OCI-LY7 (cell line): ENCODE measurements at regions not wholly inside any gene's neighbourhood (a gene's known extent, or its start where the extent isn't known, plus 50 kb on each side); places are given as distances from the start of the nearest gene placed in this dataset.

ENCODE experiments used
- BruUV-seq: library from RNA; stranded (reverse); fragments of 400-500 nt; replicated peaks from 2 replicates; lab custom pipeline; 2021; lab: Mats Ljungman, UMichigan
- CTCF ChIA-PET: fragments of 300-600 bp; sonication (Branson Sonifier 250); formaldehyde crosslinking; loops from one replicate; lab custom pipeline; 2022; ENCODE audit warnings: antibody characterized with exemption; ENCODE audit not compliant: unreplicated experiment; lab: Charles Lee
- POLR2A ChIA-PET: fragments of 300-600 bp; sonication (Branson Sonifier 250); formaldehyde crosslinking; loops from one replicate; lab custom pipeline; 2022; ENCODE audit warnings: antibody characterized with exemption; lab: Charles Lee
- DNase-seq: peaks from one replicate; pipeline ENCODE4 v3.0.0-alpha.2; 2015; ENCODE audit warnings: low spot score
- H2AFZ ChIP-seq: fragments of 200-600 bp; sonication (generic), shearing (Covaris generic); 2 replicates; pipeline ENCODE4 v1.6.1; 2014; ENCODE audit warnings: mild to moderate bottlenecking, antibody characterized with exemption, low read length, moderate library complexity
- H3K27ac ChIP-seq: fragments of 200-600 bp; sonication (generic); 2 replicates; pipeline ENCODE4 v1.5.1; 2014; ENCODE audit warnings: mixed run types, low read depth, mild to moderate bottlenecking, moderate library complexity, low read length, inconsistent platforms; ENCODE audit not compliant: poor library complexity, severe bottlenecking
- H3K36me3 ChIP-seq: fragments of 200-600 bp; sonication (generic); 2 replicates; pipeline ENCODE4 v1.6.1; 2014; ENCODE audit warnings: mild to moderate bottlenecking, antibody characterized with exemption, low read length, moderate library complexity, mixed read lengths; ENCODE audit not compliant: insufficient read depth
- H3K4me1 ChIP-seq: fragments of 200-600 bp; sonication (generic); 2 replicates; pipeline ENCODE4 v1.5.1; 2014; ENCODE audit warnings: mild to moderate bottlenecking, low read length; ENCODE audit not compliant: insufficient read depth, poor library complexity, severe bottlenecking
- H3K4me2 ChIP-seq: fragments of 200-600 bp; sonication (generic); 2 replicates; pipeline ENCODE4 v1.6.1; 2014; ENCODE audit warnings: mild to moderate bottlenecking, low read length
- H3K4me3 ChIP-seq: fragments of 200-600 bp; sonication (generic); 2 replicates; pipeline ENCODE4 v1.5.1; 2014; ENCODE audit warnings: mild to moderate bottlenecking, low read depth, low read length; ENCODE audit not compliant: poor library complexity, severe bottlenecking
- H3K79me2 ChIP-seq: fragments of 200-600 bp; sonication (generic); 2 replicates; pipeline ENCODE4 v1.6.1; 2016; ENCODE audit warnings: low read depth, mild to moderate bottlenecking, low read length, moderate library complexity, mixed read lengths; ENCODE audit not compliant: insufficient read depth
- H3K9me2 ChIP-seq: fragments of 200-600 bp; sonication (generic); 2 replicates; pipeline ENCODE4 v1.6.1; 2016; ENCODE audit warnings: mild to moderate bottlenecking, low read length, mixed read lengths; ENCODE audit not compliant: insufficient read depth
- H3K9me3 ChIP-seq: fragments of 200-600 bp; sonication (generic); 2 replicates; pipeline ENCODE4 v1.6.1; 2014; ENCODE audit warnings: mild to moderate bottlenecking, mixed run types, low read length, mixed read lengths
- H4K20me1 ChIP-seq: fragments of 200-600 bp; sonication (generic); 2 replicates; pipeline ENCODE4 v1.6.1; 2014; ENCODE audit warnings: mild to moderate bottlenecking, antibody characterized with exemption, low read length, moderate library complexity, mixed read lengths; ENCODE audit not compliant: insufficient read depth
- CTCF ChIP-seq: fragments of 200-600 bp; sonication (generic); conservative IDR thresholded peaks from 2 replicates; pipeline ENCODE4 v1.5.1; 2014; ENCODE audit warnings: mild to moderate bottlenecking, antibody characterized with exemption, low read length, moderate library complexity, mixed read lengths
- EZH2phosphoT487 ChIP-seq: fragments of 200-600 bp; sonication (generic); IDR thresholded peaks from 2 replicates; pipeline ENCODE4 v1.6.1; 2018; ENCODE audit warnings: low read depth, borderline replicate concordance, mild to moderate bottlenecking, mixed run types, antibody characterized with exemption, low read length, moderate library complexity, mixed read lengths
- intact Hi-C: fragments of 100-400 bp; cut with micrococcal nuclease; formaldehyde crosslinking; loops from one replicate; pipeline ENCODE4 v1.10.0; 2022; ENCODE audit not compliant: unreplicated experiment

- CTCF ChIA-PET = no interaction called here
- no TSS peak for BruUV-seq
- intact Hi-C loops = no loop called here
- H3K79me2 ChIP-seq = no peaks in the 10 kb centered on the region
- no peaks in the 10 kb centered on the region for H4K20me1 ChIP-seq
- H3K9me3 ChIP-seq = no peaks in the 10 kb centered on the region
- no peak overlapping the region for H2AFZ ChIP-seq
- no peaks in the 10 kb centered on the region for H3K4me1 ChIP-seq
- H3K4me2 ChIP-seq = no peak overlapping the region
- no peaks in the 10 kb centered on the region for H3K9me2 ChIP-seq
- H3K27ac ChIP-seq = no peak overlapping the region
- POLR2A ChIA-PET = interaction anchor here (0.8 kb wide), 1 partner anchor 302 kb away, joined by 3 read pairs; no protein-coding TSS in a partner anchor
- TF ChIP-seq CTCF (no peak), EZH2phosphoT487 (no peak)
- no peak for DNase-seq
- no peak overlapping the region for H3K4me3 ChIP-seq
- no peaks in the 10 kb centered on the region for H3K36me3 ChIP-seq
Measured at GRCh38 chr1:198064181-198064580, 92.6 kb upstream of the NEK7 start.

- no peak overlapping the region for H3K4me3 ChIP-seq
- no peak overlapping the region for H2AFZ ChIP-seq
- H3K9me2 ChIP-seq = no peaks in the 10 kb centered on the region
- intact Hi-C loops = no loop called here
- no peaks in the 10 kb centered on the region for H4K20me1 ChIP-seq
- BruUV-seq = no TSS peak
- CTCF ChIA-PET = no interaction called here
- POLR2A ChIA-PET = interaction anchor here (0.6 to 0.9 kb wide), 3 partner anchors 18 to 204 kb away, joined by 3 read pairs; no protein-coding TSS in a partner anchor
- H3K9me3 ChIP-seq = no peaks in the 10 kb centered on the region
- no peaks in the 10 kb centered on the region for H3K36me3 ChIP-seq
- no peak for DNase-seq
- TF ChIP-seq EZH2phosphoT487 = no peak
- no peak for TF ChIP-seq CTCF
- no peaks in the 10 kb centered on the region for H3K4me1 ChIP-seq
- H3K79me2 ChIP-seq = no peaks in the 10 kb centered on the region
- H3K4me2 ChIP-seq = no peak overlapping the region
- no peak overlapping the region for H3K27ac ChIP-seq
Measured at GRCh38 chr1:198068285-198068684, 88.5 kb upstream of the NEK7 start.

DNA sequence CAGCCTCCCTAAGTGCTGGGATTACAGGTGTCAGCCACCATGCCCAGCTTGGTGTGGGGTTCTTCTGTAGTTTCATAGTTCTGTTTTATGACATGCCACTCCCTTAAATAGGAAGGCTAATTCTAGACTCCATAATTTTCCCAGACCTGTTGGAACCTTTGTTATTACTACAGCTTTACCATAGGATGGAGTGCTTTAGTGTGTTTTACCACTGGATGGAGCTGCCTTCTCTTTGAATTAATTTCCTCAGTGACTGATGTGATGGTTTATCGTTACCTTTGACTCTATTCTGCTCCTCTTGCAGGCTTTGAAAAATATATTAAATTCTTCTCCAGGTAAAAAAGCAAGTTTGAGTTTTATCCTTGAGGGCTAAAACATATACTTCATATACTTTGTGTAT, 84.6 kb upstream of the NEK7 start:
- Histone ChIP-seq H3K9me3 (no peaks in the 10 kb centered on the region), H3K4me3 (no peak overlapping the region), H4K20me1 (no peaks in the 10 kb centered on the region), H3K79me2 (no peaks in the 10 kb centered on the region), H3K4me1 (no peaks in the 10 kb centered on the region), H2AFZ (no peak overlapping the region), H3K9me2 (no peaks in the 10 kb centered on the region), H3K4me2 (no peak overlapping the region), H3K36me3 (no peaks in the 10 kb centered on the region), H3K27ac (no peak overlapping the region)
- peak; percentile 39; the same call in 1 of the 2 replicates for TF ChIP-seq CTCF
- TF ChIP-seq EZH2phosphoT487 = no peak
- ChIA-PET CTCF (no interaction called here), POLR2A (interaction anchor here (0.5 kb wide), 1 partner anchor 703 kb away, joined by 3 read pairs; no protein-coding TSS in a partner anchor)
- intact Hi-C loops = no loop called here
- no peak for DNase-seq
- no TSS peak for BruUV-seq
